HG03439 (cell line): ENCODE measurements at regions not wholly inside any gene's neighbourhood (a gene's known extent, or its start where the extent isn't known, plus 50 kb on each side); places are given as distances from the start of the nearest gene placed in this dataset.

Experiments used
- ATAC-seq: cut with Tn5 transposase; IDR thresholded peaks from one replicate; pipeline ENCODE4 v1.9.1; 2021; ENCODE audit warnings: mild to moderate bottlenecking, moderate library complexity; ENCODE audit not compliant: unreplicated experiment

- ATAC-seq = no peak
Observed at GRCh38 chr7:19224951-19225350, 79.7 kb upstream of the FERD3L start.

- no peak for ATAC-seq
Observed at GRCh38 chr7:19215412-19215811, 70.2 kb upstream of the FERD3L start.

GRCh38 chr7:19213746-19214145 is 68.5 kb upstream of the FERD3L start:
- no peak for ATAC-seq

GRCh38 chr7:19210893-19211413 is 65.7 kb upstream of the FERD3L start:
- no peak for ATAC-seq

GRCh38 chr7:19209166-19209696 is 64.0 kb upstream of the FERD3L start:
- ATAC-seq = no peak

GRCh38 chr7:19206721-19207120 is 61.5 kb upstream of the FERD3L start:
- no peak for ATAC-seq

GRCh38 chr7:19203686-19204085 is 58.5 kb upstream of the FERD3L start:
- no peak for ATAC-seq

GRCh38 chr7:19202599-19202998 is 57.4 kb upstream of the FERD3L start:
- ATAC-seq = no peak
